H54 (cell line): ENCODE measurements at regions not wholly inside any gene's neighbourhood (a gene's known extent, or its start where the extent isn't known, plus 50 kb on each side); places are given as distances from the start of the nearest gene placed in this dataset.
"Not testable (repeated sequence)": the region's sequence is repeated elsewhere in the genome, so short reads cannot be mapped to it uniquely, and the experiment has no call there.

ENCODE experiments used
- DNase-seq: peaks from one replicate; pipeline ENCODE4 v3.0.0; 2011; ENCODE audit warnings: low spot score, mixed read lengths; ENCODE audit not compliant: insufficient read length
- FAIRE-seq: peaks from 3 replicates; lab custom pipeline; 2011; peaks lifted over from hg19 to GRCh38; lab: Jason Lieb, UNC
- POLR2A ChIP-seq: IDR thresholded peaks from 2 replicates; pipeline ENCODE4 v1.6.1; 2011; ENCODE audit warnings: low read depth, mild to moderate bottlenecking, low read length

GRCh38 chr5:158511454-158511853 is 588.3 kb downstream of the EBF1 start:
- FAIRE-seq = no peak
- no peak for DNase-seq
- TF ChIP-seq POLR2A = no peak

GRCh38 chr5:158510479-158510878 is 589.2 kb downstream of the EBF1 start:
- FAIRE-seq = no peak
- no peak for TF ChIP-seq POLR2A

GRCh38 chr5:158506648-158507047 is 593.1 kb downstream of the EBF1 start:
- no peak for TF ChIP-seq POLR2A
- no peak for FAIRE-seq

More at GRCh38 chr5:158510479-158510878, 589.2 kb downstream of the EBF1 start:
- no peak for DNase-seq

GRCh38 chr5:158502686-158503085 is 597.0 kb downstream of the EBF1 start:
- FAIRE-seq (no peak), DNase-seq (no peak)
- TF ChIP-seq POLR2A = no peak

More at GRCh38 chr5:158506648-158507047, 593.1 kb downstream of the EBF1 start:
- no peak for DNase-seq

- no peak for DNase-seq
- no peak for TF ChIP-seq POLR2A
These were observed 599.8 kb downstream of the EBF1 start for GRCh38 chr5:158499892-158500418.

GRCh38 chr5:158499075-158499891 is 600.4 kb downstream of the EBF1 start:
- TF ChIP-seq POLR2A = no peak
- no peak for FAIRE-seq
- no peak for DNase-seq

More at GRCh38 chr5:158499892-158500418, 599.8 kb downstream of the EBF1 start:
- FAIRE-seq = no peak

GRCh38 chr5:158496624-158497023 is 603.1 kb downstream of the EBF1 start:
- FAIRE-seq = no peak
- DNase-seq = no peak
- no peak for TF ChIP-seq POLR2A

- no peak for TF ChIP-seq POLR2A
- no peak for FAIRE-seq
- no peak for DNase-seq
These were observed 605.2 kb downstream of the EBF1 start for GRCh38 chr5:158494541-158494940.

- FAIRE-seq, DNase-seq: not testable (repeated sequence)
These were observed 605.7 kb downstream of the EBF1 start for GRCh38 chr5:158494044-158494443.

- TF ChIP-seq POLR2A = no peak
- no peak for DNase-seq
- no peak for FAIRE-seq
These were observed 606.9 kb downstream of the EBF1 start for GRCh38 chr5:158492841-158493242.

GRCh38 chr5:158492136-158492535 is 607.6 kb downstream of the EBF1 start:
- DNase-seq (no peak), FAIRE-seq (no peak)
- TF ChIP-seq POLR2A = no peak

GRCh38 chr5:158487664-158488063 is 612.1 kb downstream of the EBF1 start:
- FAIRE-seq (no peak), DNase-seq (no peak)
- no peak for TF ChIP-seq POLR2A

- DNase-seq (no peak), FAIRE-seq (no peak)
- no peak for TF ChIP-seq POLR2A
These were observed 612.6 kb downstream of the EBF1 start for GRCh38 chr5:158487156-158487555.

GRCh38 chr5:158486566-158486965 is 613.1 kb downstream of the EBF1 start:
- DNase-seq = no peak
- no peak for FAIRE-seq
- no peak for TF ChIP-seq POLR2A

- FAIRE-seq (no peak), DNase-seq (no peak)
- TF ChIP-seq POLR2A = no peak
These were observed 614.1 kb downstream of the EBF1 start for GRCh38 chr5:158485604-158486081.

- FAIRE-seq = no peak
- no peak for DNase-seq
- no peak for TF ChIP-seq POLR2A
These were observed 614.7 kb downstream of the EBF1 start for GRCh38 chr5:158485047-158485446.
